ENCODE measurements at regions not wholly inside any gene's neighbourhood (a gene's known extent, or its start where the extent isn't known, plus 50 kb on each side); places are given as distances from the start of the nearest gene placed in this dataset.

DNA sequence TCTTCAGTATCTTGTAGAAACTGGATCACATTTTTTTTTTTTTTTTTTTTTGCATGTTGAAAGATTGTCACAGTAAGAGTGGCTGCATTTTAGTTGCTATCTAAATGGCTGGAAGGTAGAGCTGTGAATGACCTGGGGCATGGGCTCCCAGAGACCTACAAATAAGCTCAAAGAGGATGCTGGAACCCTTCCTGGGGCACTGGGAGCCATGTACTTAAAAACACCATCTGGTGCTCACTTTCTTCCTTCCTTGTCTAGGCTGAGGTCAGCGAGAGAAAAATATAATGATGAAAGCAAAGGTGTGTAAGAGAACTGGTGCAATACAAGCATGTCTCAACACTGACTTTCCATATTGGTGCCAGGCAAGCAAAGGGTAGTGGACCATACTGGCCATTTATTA lies 323.9 kb downstream of the SV2B start:
- DNase-seq (ENCODE audit: low spot score), result no peak
- no peak overlapping the region for H3K27ac ChIP-seq
- H3K36me3 ChIP-seq, result no peaks in the 10 kb centered on the region
- no peaks in the 10 kb centered on the region for H3K9me3 ChIP-seq
- TF ChIP-seq POLR2AphosphoS5 (IDR thresholded peaks at IDR 0.05) (no peak), POLR2A (IDR thresholded peaks at IDR 0.05) (no peak)
- TF ChIP-seq, protein P1, sequence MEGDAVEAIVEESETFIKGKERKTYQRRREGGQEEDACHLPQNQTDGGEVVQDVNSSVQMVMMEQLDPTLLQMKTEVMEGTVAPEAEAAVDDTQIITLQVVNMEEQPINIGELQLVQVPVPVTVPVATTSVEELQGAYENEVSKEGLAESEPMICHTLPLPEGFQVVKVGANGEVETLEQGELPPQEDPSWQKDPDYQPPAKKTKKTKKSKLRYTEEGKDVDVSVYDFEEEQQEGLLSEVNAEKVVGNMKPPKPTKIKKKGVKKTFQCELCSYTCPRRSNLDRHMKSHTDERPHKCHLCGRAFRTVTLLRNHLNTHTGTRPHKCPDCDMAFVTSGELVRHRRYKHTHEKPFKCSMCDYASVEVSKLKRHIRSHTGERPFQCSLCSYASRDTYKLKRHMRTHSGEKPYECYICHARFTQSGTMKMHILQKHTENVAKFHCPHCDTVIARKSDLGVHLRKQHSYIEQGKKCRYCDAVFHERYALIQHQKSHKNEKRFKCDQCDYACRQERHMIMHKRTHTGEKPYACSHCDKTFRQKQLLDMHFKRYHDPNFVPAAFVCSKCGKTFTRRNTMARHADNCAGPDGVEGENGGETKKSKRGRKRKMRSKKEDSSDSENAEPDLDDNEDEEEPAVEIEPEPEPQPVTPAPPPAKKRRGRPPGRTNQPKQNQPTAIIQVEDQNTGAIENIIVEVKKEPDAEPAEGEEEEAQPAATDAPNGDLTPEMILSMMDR (IDR thresholded peaks at IDR 0.05), result no peak
- no peaks in the 10 kb centered on the region for H3K27me3 ChIP-seq (replicated peaks; ENCODE audit: insufficient read depth)
- intact Hi-C loops (cut with DNase I), result no loop called here
- no peak overlapping the region for H3K4me3 ChIP-seq
- H3K4me1 ChIP-seq (replicated peaks), result no peaks in the 10 kb centered on the region
- 82% methylated on average over 1 of the region's 1 CpG for WGBS

DNA sequence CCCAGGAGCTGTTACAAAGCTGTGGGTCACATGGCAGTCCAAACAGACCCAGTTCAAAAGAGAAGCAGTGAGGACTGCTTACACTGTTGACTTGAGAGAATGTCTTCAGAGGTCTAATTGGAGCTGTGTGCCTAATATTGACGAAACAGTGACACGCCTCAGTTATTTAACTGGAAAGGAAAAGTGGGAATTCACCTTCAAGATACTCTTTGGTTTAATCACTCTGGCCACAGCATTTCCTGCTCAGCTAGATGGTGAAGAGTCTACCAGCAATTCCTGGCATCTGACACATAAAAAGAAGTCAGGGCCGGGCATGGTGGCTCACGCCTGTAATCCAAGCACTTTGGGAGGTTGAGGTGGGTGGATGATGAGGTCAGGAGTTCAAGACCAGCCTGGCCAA lies 326.4 kb downstream of the SV2B start:
- 64% methylated on average over 4 of the region's 4 CpGs for WGBS
- DNase-seq (ENCODE audit: low spot score), result no peak
- Histone ChIP-seq H3K27ac (no peak overlapping the region), H3K4me3 (no peak overlapping the region), H3K9me3 (no peaks in the 10 kb centered on the region), H3K4me1 (replicated peaks) (no peaks in the 10 kb centered on the region), H3K27me3 (replicated peaks; ENCODE audit: insufficient read depth) (no peaks in the 10 kb centered on the region), H3K36me3 (no peaks in the 10 kb centered on the region)
- intact Hi-C loops (cut with DNase I), result no loop called here
- TF ChIP-seq POLR2A (IDR thresholded peaks at IDR 0.05) (no peak), POLR2AphosphoS5 (IDR thresholded peaks at IDR 0.05) (no peak)
- TF ChIP-seq, protein P1 (IDR thresholded peaks at IDR 0.05), result no peak

DNA sequence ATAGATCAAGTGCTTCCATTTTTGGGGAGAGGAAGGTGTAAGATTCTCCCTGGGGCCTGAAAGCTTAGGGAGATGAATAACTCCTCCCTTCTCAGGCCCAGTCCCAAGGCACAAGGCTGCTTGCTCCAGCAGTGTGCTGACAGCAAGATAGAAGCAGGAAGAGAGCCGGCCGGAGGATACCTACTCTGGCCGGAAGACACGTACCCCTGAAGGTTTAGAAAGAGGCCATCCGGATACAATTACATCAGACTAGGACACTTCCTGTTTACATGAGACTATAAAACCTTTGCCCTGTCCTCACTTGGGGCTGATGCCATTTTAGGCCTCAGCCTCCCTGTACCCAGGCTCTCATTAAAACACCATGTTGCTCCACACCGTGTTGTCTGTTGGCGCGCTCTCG lies 329.9 kb downstream of the SV2B start:
- Histone ChIP-seq H3K4me1 (replicated peaks) (no peaks in the 10 kb centered on the region), H3K4me3 (no peak overlapping the region), H3K36me3 (no peaks in the 10 kb centered on the region), H3K9me3 (no peaks in the 10 kb centered on the region), H3K27ac (no peak overlapping the region), H3K27me3 (replicated peaks; ENCODE audit: insufficient read depth) (no peaks in the 10 kb centered on the region)
- WGBS, result 88% methylated on average over 9 of the region's 9 CpGs
- intact Hi-C loops (cut with DNase I), result no loop called here
- TF ChIP-seq POLR2AphosphoS5 (IDR thresholded peaks at IDR 0.05) (no peak), POLR2A (IDR thresholded peaks at IDR 0.05) (no peak)
- TF ChIP-seq, protein P1 (IDR thresholded peaks at IDR 0.05), result no peak
- no peak for DNase-seq (ENCODE audit: low spot score)

DNA sequence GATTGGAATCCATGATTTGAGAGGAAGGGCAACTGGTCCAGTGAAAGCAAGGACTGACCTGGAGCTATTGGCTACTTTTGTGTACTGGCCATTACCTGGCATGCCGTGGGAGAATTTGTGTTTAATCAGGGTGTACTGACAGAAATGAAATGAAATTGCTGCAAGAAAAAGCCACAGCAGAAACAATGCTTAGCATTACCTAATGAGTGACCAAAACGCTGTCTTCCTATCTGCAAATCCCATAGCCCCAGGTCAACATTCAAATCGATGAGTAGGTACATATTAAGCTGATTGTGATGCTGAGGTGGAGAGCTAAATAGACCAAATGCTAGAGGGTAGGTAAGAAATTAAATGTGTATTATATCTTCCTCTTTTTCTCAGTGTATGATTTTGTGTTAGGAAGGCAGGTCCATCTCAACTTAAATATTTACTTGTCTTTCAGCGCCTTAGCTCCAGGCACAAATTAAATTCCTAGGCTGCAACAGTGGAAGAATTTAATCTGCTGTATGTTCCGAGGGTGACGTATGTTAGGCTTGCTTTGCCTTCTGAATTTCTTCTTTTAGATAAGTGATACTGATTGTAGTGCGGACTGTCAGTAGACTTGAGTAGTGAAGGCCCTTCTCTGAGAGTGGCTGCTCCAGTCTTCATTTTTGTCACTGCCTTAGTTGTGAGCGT lies 331.1 kb downstream of the SV2B start:
- Histone ChIP-seq H3K36me3 (no peaks in the 10 kb centered on the region), H3K9me3 (no peaks in the 10 kb centered on the region), H3K4me1 (replicated peaks) (no peaks in the 10 kb centered on the region), H3K27ac (no peak overlapping the region), H3K4me3 (no peak overlapping the region), H3K27me3 (replicated peaks; ENCODE audit: insufficient read depth) (no peaks in the 10 kb centered on the region)
- intact Hi-C loops (cut with DNase I), result no loop called here
- DNase-seq (ENCODE audit: low spot score), result no peak
- WGBS, result 71% methylated on average over 8 of the region's 8 CpGs
- no peak for TF ChIP-seq POLR2AphosphoS5 (IDR thresholded peaks at IDR 0.05)
- TF ChIP-seq, protein P1 (IDR thresholded peaks at IDR 0.05), result no peak
- TF ChIP-seq POLR2A (IDR thresholded peaks at IDR 0.05), result no peak

DNA sequence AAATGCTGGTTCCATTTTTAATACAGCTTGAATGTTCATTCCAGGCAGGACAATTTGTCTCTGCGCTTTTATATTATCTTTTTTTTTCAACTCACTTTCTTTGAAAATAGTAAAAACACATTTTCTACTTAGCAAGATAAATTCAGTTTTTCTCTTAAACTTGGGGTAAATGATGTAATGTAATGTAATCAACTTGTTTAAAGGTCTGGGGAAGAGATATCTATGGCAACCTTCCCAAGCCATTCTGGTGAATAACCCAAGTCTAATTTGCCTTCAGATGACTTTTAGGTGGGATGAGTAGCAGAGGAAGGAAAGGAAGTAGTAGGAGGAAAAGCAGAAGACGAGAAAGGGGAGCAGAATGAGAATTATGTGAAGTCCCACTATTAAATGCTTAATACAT lies 335.1 kb downstream of the SV2B start:
- WGBS, result 76% methylated on average over 2 of the region's 2 CpGs
- H3K27ac ChIP-seq, result no peak overlapping the region
- intact Hi-C loops (cut with DNase I), result no loop called here
- no peaks in the 10 kb centered on the region for H3K36me3 ChIP-seq
- no peaks in the 10 kb centered on the region for H3K9me3 ChIP-seq
- no peak for DNase-seq (ENCODE audit: low spot score)
- TF ChIP-seq POLR2AphosphoS5 (IDR thresholded peaks at IDR 0.05) (no peak), POLR2A (IDR thresholded peaks at IDR 0.05) (no peak)
- TF ChIP-seq, protein P1 (IDR thresholded peaks at IDR 0.05), result no peak
- no peaks in the 10 kb centered on the region for H3K27me3 ChIP-seq (replicated peaks; ENCODE audit: insufficient read depth)
- no peak overlapping the region for H3K4me3 ChIP-seq
- H3K4me1 ChIP-seq (replicated peaks), result no peaks in the 10 kb centered on the region
